T-cell (primary cell): ENCODE measurements at regions not wholly inside any gene's neighbourhood (a gene's known extent, or its start where the extent isn't known, plus 50 kb on each side); places are given as distances from the start of the nearest gene placed in this dataset.
A peak's percentile ranks its signal among the peaks of the same experiment; 100 is the strongest.
"Not testable (repeated sequence)": the region's sequence is repeated elsewhere in the genome, so short reads cannot be mapped to it uniquely, and the experiment has no call there.

Experiments
- ATAC-seq, 4 experiments: fragments of 200-7000 bp in 3 of 4; fragments of 150-1000 bp in 1 of 4; cut with Tn5 transposase; replicated peaks in 1 of 4; 1 replicate in 3 of 4; 2 replicates in 1 of 4; pipeline ENCODE4 v1.10.0; 2021; ENCODE audit warnings: moderate library complexity in 3 of 4, mild to moderate bottlenecking in 2 of 4, moderate number of reproducible peaks in 1 of 4
- CTCF ChIA-PET, 2 donors: fragments of 300-600 bp; sonication (Branson Sonifier 250); formaldehyde crosslinking; loops; one replicate each; lab custom pipeline; 2022; ENCODE audit warnings: antibody characterized with exemption in 2 of 2; lab: Charles Lee
- POLR2A ChIA-PET, 2 donors: fragments of 300-600 bp; sonication (Branson Sonifier 250); formaldehyde crosslinking; loops; one replicate each; lab custom pipeline; 2022; ENCODE audit warnings: antibody characterized with exemption in 2 of 2; lab: Charles Lee
- DNase-seq, 35 experiments: peaks; one replicate each; pipeline versions ENCODE4 v3.0.0 to v3.0.0-alpha.2; 2013 to 2023
- H3K27ac ChIP-seq: one replicate; pipeline ENCODE4 v1.5.1; 2013; ENCODE audit warnings: low read length
- H3K27me3 ChIP-seq, 2 experiments: replicated peaks in 1 of 2; 1 replicate in 1 of 2; 2 replicates in 1 of 2; pipeline versions ENCODE4 v1.6.1 to v1.7.0; 2013; ENCODE audit warnings: low read length in 1 of 2, mixed read lengths in 1 of 2; ENCODE audit not compliant: control insufficient read depth in 2 of 2, insufficient read depth in 2 of 2; ENCODE audit errors: extremely low read depth in 1 of 2
- H3K36me3 ChIP-seq, 2 donors: 1 replicate in 1 of 2; 2 replicates in 1 of 2; pipeline versions ENCODE4 v1.6.1 to v1.7.0; 2013; ENCODE audit warnings: low read length in 1 of 2; ENCODE audit not compliant: control insufficient read depth in 2 of 2, insufficient read depth in 1 of 2; ENCODE audit errors: extremely low read depth in 1 of 2
- H3K4me1 ChIP-seq, 2 experiments: 1 replicate in 1 of 2; 2 replicates in 1 of 2; pipeline versions ENCODE4 v1.6.1 to v1.7.0; 2013; ENCODE audit warnings: low read length in 2 of 2, mixed read lengths in 1 of 2; ENCODE audit not compliant: insufficient read depth in 2 of 2, control insufficient read depth in 1 of 2; ENCODE audit errors: extremely low read depth in 1 of 2
- H3K4me3 ChIP-seq, 2 donors: 1 replicate in 1 of 2; 2 replicates in 1 of 2; pipeline versions ENCODE4 v1.5.1 to v1.7.0; 2013; ENCODE audit warnings: mild to moderate bottlenecking in 2 of 2, low read length in 1 of 2, moderate library complexity in 1 of 2; ENCODE audit not compliant: control insufficient read depth in 1 of 2; ENCODE audit errors: extremely low read depth in 1 of 2
- H3K9me3 ChIP-seq: 2 replicates; pipeline ENCODE4 v1.7.0; 2013
- H3K27ac Mint-ChIP-seq, 2 donors: one replicate each; pipeline ENCODE4 v1.8.0; 2020 to 2021; ENCODE audit warnings: mild to moderate bottlenecking in 2 of 2, mixed read lengths in 2 of 2
- H3K27me3 Mint-ChIP-seq, 2 donors: one replicate each; pipeline ENCODE4 v1.8.0; 2021 to 2022; ENCODE audit warnings: mixed read lengths in 2 of 2
- H3K36me3 Mint-ChIP-seq: one replicate; pipeline ENCODE4 v1.8.0; 2021; ENCODE audit warnings: mixed read lengths
- H3K4me1 Mint-ChIP-seq, 3 donors: one replicate each; pipeline ENCODE4 v1.8.0; 2020 to 2022; ENCODE audit warnings: mixed read lengths in 3 of 3, mild to moderate bottlenecking in 1 of 3
- H3K4me3 Mint-ChIP-seq, 3 donors: one replicate each; pipeline ENCODE4 v1.8.0; 2020 to 2022; ENCODE audit warnings: mild to moderate bottlenecking in 3 of 3, mixed read lengths in 3 of 3, moderate library complexity in 3 of 3
- H3K9me3 Mint-ChIP-seq, 3 donors: one replicate each; pipeline ENCODE4 v1.8.0; 2020 to 2022; ENCODE audit warnings: mixed read lengths in 3 of 3
- WGBS: methylation state at CpG from one replicate; pipeline ENCODE4 v1.1.5; 2013; ENCODE audit warnings: missing lambda C conversion rate; ENCODE audit not compliant: insufficient coverage; 5-methylcytosine and 5-hydroxymethylcytosine counted together

DNA sequence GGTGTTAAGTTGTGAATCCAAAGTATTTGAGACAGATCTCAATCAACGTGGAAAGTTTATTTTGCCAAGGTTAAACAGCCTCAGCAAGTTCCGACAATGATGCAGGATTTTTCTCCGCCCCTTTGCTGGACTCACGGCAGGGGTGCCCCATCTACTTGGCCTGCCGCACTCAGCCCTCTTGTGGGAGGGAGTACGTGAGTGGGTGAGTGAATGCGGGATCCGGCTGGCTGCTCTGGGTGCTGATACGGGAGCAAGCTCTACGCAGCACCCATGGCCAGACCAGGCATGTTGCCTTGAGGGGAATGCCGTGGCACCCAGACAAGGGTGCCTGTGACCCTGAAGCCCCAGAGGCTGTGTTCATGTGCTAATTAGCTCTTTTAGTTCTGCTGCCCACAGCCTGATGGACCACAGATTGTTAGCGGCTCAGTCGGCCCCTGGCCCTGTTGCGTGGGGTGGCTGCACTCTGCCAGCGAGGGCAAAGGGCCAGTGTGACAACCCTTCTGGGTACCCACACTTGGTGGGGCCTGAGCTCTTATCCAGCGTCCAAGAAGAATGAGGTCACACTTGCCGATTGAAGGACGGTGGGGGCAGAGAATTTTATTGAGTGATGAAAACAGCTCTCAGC lies 81.2 kb upstream of the FAM153A start:
- H3K36me3 Mint-ChIP-seq, H3K9me3 ChIP-seq, CTCF ChIA-PET, H3K27me3 Mint-ChIP-seq, DNase-seq, H3K27ac ChIP-seq, H3K4me3 Mint-ChIP-seq, H3K36me3 ChIP-seq, H3K27me3 ChIP-seq, ATAC-seq, POLR2A ChIA-PET, H3K4me1 ChIP-seq, H3K4me1 Mint-ChIP-seq, H3K27ac Mint-ChIP-seq, H3K9me3 Mint-ChIP-seq, H3K4me3 ChIP-seq: not testable (repeated sequence)
- WGBS = no CpG with 5 or more reads among the region's 18 CpGs

DNA sequence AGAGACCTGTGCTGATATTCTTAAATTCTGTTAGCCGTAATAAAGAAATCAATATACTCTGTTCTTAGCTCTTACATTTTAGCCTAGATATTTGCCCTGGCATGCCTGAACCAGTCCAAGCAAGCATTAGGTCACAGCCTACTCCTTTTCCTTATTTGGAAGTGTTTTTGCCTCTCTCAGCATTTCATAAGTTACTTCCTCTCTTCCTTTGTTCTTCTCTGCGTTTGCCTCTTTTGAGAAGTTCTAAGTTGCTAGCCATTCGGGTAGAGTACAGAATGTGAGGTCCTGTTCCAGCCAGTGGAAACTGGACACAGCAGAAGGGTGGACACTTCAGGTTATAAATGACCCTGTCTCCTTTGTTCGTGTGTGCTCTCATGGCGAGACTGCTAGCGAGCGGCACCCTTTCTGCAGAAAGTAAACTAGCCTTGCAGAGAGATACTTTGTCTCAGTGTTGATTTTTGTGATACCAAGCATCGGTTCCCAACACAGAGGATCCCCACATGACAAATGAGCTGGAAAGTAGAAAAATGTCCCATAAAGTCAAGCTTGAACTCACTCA lies 75.0 kb upstream of the FAM153A start:
- H3K9me3 Mint-ChIP-seq, H3K36me3 Mint-ChIP-seq, CTCF ChIA-PET, H3K27me3 Mint-ChIP-seq, H3K36me3 ChIP-seq, H3K4me3 Mint-ChIP-seq, H3K27ac Mint-ChIP-seq, ATAC-seq, H3K4me3 ChIP-seq, H3K9me3 ChIP-seq, H3K4me1 ChIP-seq, H3K4me1 Mint-ChIP-seq, H3K27me3 ChIP-seq, H3K27ac ChIP-seq, POLR2A ChIA-PET, DNase-seq: not testable (repeated sequence)
- 95% methylated on average over 4 of the region's 8 CpGs for WGBS

DNA sequence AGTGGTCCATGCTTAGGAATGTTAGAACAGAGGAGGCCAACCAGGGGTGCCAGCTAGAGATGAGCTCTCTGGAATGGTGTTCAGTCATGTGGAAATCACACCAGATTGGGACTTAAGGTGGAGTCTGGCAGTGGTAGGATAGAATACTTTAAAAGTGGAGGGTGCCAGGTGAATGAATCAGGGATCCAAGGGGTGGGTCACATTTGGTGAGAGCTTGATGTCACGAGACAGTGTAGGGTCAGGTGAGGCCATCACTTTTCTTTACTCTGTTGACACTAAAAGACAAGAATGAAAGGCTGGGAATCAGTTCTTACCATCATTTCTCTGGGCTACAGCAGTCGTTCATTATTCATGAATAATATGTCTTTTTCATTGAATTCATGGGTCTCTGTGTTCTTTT lies 73.8 kb upstream of the FAM153A start:
- H3K9me3 Mint-ChIP-seq, POLR2A ChIA-PET, H3K27ac Mint-ChIP-seq, DNase-seq, H3K4me1 Mint-ChIP-seq, H3K36me3 ChIP-seq, H3K27me3 ChIP-seq, H3K36me3 Mint-ChIP-seq, ATAC-seq, H3K27me3 Mint-ChIP-seq, H3K4me3 Mint-ChIP-seq, H3K4me1 ChIP-seq, CTCF ChIA-PET, H3K27ac ChIP-seq, H3K9me3 ChIP-seq, H3K4me3 ChIP-seq: not testable (repeated sequence)
- no CpG with 5 or more reads among the region's 2 CpGs for WGBS

DNA sequence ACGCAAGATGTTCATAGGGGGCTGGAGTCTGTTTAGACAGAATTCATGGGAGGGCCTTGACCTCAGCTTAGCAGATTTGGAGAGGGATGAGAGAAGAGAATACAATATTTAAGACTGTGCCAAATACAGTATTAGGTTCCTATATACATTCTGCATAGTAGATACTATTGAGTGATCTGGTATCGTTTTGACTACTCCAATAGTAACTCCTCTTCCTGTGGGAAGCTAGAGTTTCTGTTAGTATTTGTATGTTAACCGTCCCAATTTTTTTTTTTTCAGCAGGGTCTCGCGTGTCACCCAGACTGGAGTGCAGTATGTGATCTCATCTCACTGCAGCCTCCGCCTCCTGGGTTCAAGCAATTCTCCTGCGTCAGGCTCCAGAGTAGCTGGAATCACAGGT lies 65.2 kb upstream of the FAM153A start:
- CTCF ChIA-PET, H3K4me3 Mint-ChIP-seq, H3K4me3 ChIP-seq, H3K9me3 ChIP-seq, H3K27ac ChIP-seq, H3K27me3 Mint-ChIP-seq, H3K4me1 Mint-ChIP-seq, H3K27me3 ChIP-seq, POLR2A ChIA-PET, H3K36me3 ChIP-seq, H3K27ac Mint-ChIP-seq, H3K9me3 Mint-ChIP-seq, DNase-seq, H3K36me3 Mint-ChIP-seq, H3K4me1 ChIP-seq, ATAC-seq: not testable (repeated sequence)
- no CpG with 5 or more reads among the region's 7 CpGs for WGBS

DNA sequence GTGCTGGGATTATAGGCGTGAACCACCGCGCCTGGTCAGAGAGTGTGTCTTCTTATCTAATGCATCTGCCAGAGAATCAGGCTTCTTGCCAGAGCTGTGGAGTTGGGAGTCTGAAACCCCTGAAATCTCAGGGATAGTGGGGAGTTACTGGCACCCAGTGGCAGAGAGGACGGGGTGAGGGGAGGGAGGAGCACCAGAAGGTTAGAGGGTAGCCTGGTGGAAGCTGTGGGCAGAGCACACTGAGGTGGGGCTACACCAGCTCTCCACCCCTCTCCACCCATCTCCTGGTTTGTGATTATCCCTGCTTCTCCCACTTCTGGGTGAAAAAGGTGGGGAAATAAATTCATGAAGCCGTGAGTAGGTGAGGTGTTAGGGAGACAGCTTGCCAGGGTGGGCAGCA lies 63.9 kb upstream of the FAM153A start:
- H3K4me3 ChIP-seq, H3K27ac ChIP-seq, H3K27ac Mint-ChIP-seq, H3K4me1 ChIP-seq, POLR2A ChIA-PET, CTCF ChIA-PET, H3K9me3 Mint-ChIP-seq, H3K36me3 ChIP-seq, H3K27me3 Mint-ChIP-seq, H3K36me3 Mint-ChIP-seq, H3K4me3 Mint-ChIP-seq, H3K27me3 ChIP-seq, H3K9me3 ChIP-seq: not testable (repeated sequence)
- WGBS = no CpG with 5 or more reads among the region's 5 CpGs
- peak in 22 of 35 experiments; percentile 3 to 28 (median 9) for DNase-seq
- peak in 3 of 4 experiments; percentile 73 to 87 (median 84) for ATAC-seq
- peaks cover 4 to 12% (median 4%) of the 10 kb centered on the region in 3 donors for H3K4me1 Mint-ChIP-seq

DNA sequence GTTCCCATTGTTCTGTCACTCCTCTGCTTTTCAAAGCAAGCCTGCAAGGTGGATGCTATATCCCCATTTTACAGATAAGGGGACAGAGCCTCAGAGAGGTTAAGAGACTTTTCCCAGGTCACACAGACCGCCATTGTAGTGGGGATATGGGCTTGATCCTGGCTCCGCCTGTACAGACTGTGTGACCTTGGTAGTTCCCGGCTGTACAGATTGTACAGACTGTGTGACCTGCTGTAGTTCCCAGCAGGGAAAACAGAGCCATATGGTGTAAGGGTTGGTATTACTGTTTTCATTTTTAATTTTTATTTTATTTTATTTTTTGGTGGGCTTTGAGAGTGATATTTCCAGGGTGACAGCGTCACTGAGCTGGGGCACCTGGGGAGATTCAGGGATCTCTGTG lies 63.2 kb upstream of the FAM153A start:
- 86% methylated on average over 1 of the region's 4 CpGs for WGBS
- H3K27me3 ChIP-seq, H3K27me3 Mint-ChIP-seq, H3K4me3 Mint-ChIP-seq, H3K27ac Mint-ChIP-seq, H3K4me1 ChIP-seq, ATAC-seq, H3K36me3 Mint-ChIP-seq, H3K9me3 Mint-ChIP-seq, H3K4me3 ChIP-seq, H3K36me3 ChIP-seq, H3K9me3 ChIP-seq, POLR2A ChIA-PET, CTCF ChIA-PET, DNase-seq, H3K27ac ChIP-seq: not testable (repeated sequence)
- peaks cover 8 to 19% (median 9%) of the 10 kb centered on the region in 3 donors for H3K4me1 Mint-ChIP-seq

DNA sequence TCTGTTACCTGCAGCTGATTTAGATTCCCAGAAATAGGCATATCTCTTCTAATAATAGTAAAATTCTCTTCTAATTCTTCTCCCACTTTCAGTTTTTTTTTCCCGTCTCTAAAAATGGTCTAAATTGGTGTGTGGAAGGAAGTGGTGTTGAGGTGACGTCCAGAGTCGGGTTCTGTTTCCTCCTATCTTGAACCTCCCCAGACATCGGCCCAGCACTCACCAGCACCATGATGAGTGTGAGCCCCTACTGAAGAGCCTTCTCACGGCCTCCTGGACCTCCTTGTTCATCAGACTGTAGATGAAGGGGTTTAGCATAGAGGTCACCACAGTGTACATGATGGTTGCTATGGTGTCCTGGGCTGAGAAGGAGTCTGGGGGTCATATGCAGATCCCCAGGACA lies 53.5 kb upstream of the FAM153A start:
- H3K9me3 Mint-ChIP-seq, CTCF ChIA-PET, H3K27ac ChIP-seq, H3K4me3 ChIP-seq, H3K27me3 ChIP-seq, H3K27me3 Mint-ChIP-seq, H3K36me3 Mint-ChIP-seq, H3K9me3 ChIP-seq, H3K36me3 ChIP-seq, POLR2A ChIA-PET: not testable (repeated sequence)
- WGBS = no CpG with 5 or more reads among the region's 5 CpGs
- peaks cover 0 to 10% of the 10 kb centered on the region in 2 experiments for H3K4me1 ChIP-seq
- peaks cover 17 to 40% (median 24%) of the 10 kb centered on the region in 3 donors for H3K4me1 Mint-ChIP-seq
- H3K27ac Mint-ChIP-seq = peak overlapping the region; percentile 70 to 74
- H3K4me3 Mint-ChIP-seq = peak overlapping the region in 2 of 3 donors; percentile 39 to 73
- DNase-seq (peak in 3 of 35 experiments; percentile 3 to 7 (median 5)), ATAC-seq (peak in 3 of 4 experiments; percentile 62 to 77 (median 64))
